DND-41 (cell line): ENCODE measurements at regions not wholly inside any gene's neighbourhood (a gene's known extent, or its start where the extent isn't known, plus 50 kb on each side); places are given as distances from the start of the nearest gene placed in this dataset.

Experiments
- ATAC-seq: fragments of 200-7000 bp; cut with Tn5 transposase; 3 replicates; pipeline ENCODE4 v1.9.1; 2021; ENCODE audit warnings: low read depth; ENCODE audit not compliant: insufficient read depth
- DNase-seq: peaks from one replicate; pipeline ENCODE4 v3.0.0-alpha.2; 2020
- H2AFZ ChIP-seq: 2 replicates; pipeline ENCODE4 v1.6.0; 2012; ENCODE audit warnings: low read depth, low read length
- H3K27ac ChIP-seq: 2 replicates; pipeline ENCODE4 v1.5.1; 2012; ENCODE audit warnings: low read length, inconsistent platforms
- H3K27me3 ChIP-seq: fragments of 200-600 bp; sonication (generic); 2 replicates; pipeline ENCODE4 v1.6.0; 2012; ENCODE audit warnings: low read length, mild to moderate bottlenecking, inconsistent platforms; ENCODE audit not compliant: insufficient read depth, poor library complexity
- H3K36me3 ChIP-seq: 2 replicates; pipeline ENCODE4 v1.5.1; 2012; ENCODE audit warnings: low read length, inconsistent platforms; ENCODE audit not compliant: insufficient read depth
- H3K4me1 ChIP-seq: 2 replicates; pipeline ENCODE4 v1.5.1; 2012; ENCODE audit warnings: mild to moderate bottlenecking, low read length; ENCODE audit not compliant: insufficient read depth
- H3K4me2 ChIP-seq: 2 replicates; pipeline ENCODE4 v1.6.0; 2012; ENCODE audit warnings: mild to moderate bottlenecking, moderate library complexity, low read length, inconsistent platforms; ENCODE audit not compliant: insufficient read depth
- H3K4me3 ChIP-seq, 2 experiments: fragments of 200-600 bp in 1 of 2; shearing (Covaris generic) in 1 of 2; 2 replicates each; pipeline ENCODE4 v1.5.1; 2012 to 2016; ENCODE audit warnings: inconsistent platforms in 2 of 2, low read length in 2 of 2, mild to moderate bottlenecking in 2 of 2, low read depth in 1 of 2, moderate library complexity in 1 of 2
- H3K79me2 ChIP-seq: 2 replicates; pipeline ENCODE4 v1.6.0; 2012; ENCODE audit warnings: low read length, inconsistent platforms; ENCODE audit not compliant: insufficient read depth
- H3K9ac ChIP-seq: 2 replicates; pipeline ENCODE4 v1.6.0; 2012; ENCODE audit warnings: low read depth, mild to moderate bottlenecking, inconsistent platforms, low read length, moderate library complexity
- H3K9me3 ChIP-seq: 2 replicates; pipeline ENCODE4 v1.5.1; 2012; ENCODE audit warnings: low read length, moderate library complexity, mild to moderate bottlenecking, inconsistent platforms; ENCODE audit not compliant: insufficient read depth, severe bottlenecking
- H4K20me1 ChIP-seq: 2 replicates; pipeline ENCODE4 v1.6.0; 2012; ENCODE audit warnings: low read length; ENCODE audit not compliant: insufficient read depth
- EZH2 ChIP-seq: IDR thresholded peaks from 3 replicates; pipeline ENCODE4 v1.6.1; 2012; ENCODE audit warnings: borderline replicate concordance, low read depth, mild to moderate bottlenecking, moderate library complexity, low read length, inconsistent platforms; ENCODE audit not compliant: severe bottlenecking
- TF ChIP-seq, protein P1 (sequence below): IDR thresholded peaks from 2 replicates; pipeline ENCODE4 v1.5.1; 2012; ENCODE audit warnings: borderline replicate concordance, low read length, moderate library complexity, mild to moderate bottlenecking; ENCODE audit not compliant: poor library complexity, severe bottlenecking; ENCODE audit errors: extremely low read depth

DNA sequence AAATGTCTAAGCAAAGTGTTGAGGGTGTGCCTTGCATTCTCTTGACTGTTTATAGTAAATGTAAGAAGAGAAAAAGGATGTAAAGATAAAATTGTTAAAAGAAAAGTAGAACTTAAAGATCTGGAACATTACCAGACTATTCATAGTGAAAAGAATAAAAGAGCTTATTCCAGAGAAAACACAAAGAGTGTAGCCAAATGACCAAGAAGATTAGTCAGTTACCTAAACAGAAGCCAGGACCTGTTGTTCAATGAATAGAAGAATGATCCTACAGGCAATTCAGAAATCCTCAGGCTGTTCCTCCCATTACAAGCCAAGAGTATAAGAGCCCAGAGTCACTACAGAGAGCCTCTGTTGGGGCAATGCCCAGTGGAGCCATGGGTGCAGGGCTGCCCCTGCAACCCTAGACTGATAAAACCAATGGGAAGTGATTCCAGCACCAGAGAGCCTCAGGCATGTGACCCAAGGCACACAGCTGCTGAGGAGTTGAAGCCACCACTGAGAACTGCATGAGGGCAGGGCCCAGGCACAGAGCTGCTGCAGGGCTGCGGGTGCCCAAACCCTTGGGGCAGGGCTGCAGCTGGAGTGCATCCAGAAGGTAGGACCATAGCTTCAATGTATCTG lies 91.1 kb upstream of the SLC38A4 start:
- Histone ChIP-seq H3K4me1 (no peaks in the 10 kb centered on the region), H3K27ac (no peak overlapping the region), H3K9me3 (no peaks in the 10 kb centered on the region), H3K4me2 (no peak overlapping the region), H4K20me1 (no peaks in the 10 kb centered on the region), H3K36me3 (no peaks in the 10 kb centered on the region), H3K4me3 (no peak overlapping the region), H3K9ac (no peak overlapping the region), H3K27me3 (no peaks in the 10 kb centered on the region), H3K79me2 (no peaks in the 10 kb centered on the region), H2AFZ (no peak overlapping the region)
- no peak for TF ChIP-seq EZH2
- TF ChIP-seq, protein P1, sequence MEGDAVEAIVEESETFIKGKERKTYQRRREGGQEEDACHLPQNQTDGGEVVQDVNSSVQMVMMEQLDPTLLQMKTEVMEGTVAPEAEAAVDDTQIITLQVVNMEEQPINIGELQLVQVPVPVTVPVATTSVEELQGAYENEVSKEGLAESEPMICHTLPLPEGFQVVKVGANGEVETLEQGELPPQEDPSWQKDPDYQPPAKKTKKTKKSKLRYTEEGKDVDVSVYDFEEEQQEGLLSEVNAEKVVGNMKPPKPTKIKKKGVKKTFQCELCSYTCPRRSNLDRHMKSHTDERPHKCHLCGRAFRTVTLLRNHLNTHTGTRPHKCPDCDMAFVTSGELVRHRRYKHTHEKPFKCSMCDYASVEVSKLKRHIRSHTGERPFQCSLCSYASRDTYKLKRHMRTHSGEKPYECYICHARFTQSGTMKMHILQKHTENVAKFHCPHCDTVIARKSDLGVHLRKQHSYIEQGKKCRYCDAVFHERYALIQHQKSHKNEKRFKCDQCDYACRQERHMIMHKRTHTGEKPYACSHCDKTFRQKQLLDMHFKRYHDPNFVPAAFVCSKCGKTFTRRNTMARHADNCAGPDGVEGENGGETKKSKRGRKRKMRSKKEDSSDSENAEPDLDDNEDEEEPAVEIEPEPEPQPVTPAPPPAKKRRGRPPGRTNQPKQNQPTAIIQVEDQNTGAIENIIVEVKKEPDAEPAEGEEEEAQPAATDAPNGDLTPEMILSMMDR, result no peak
- ATAC-seq, result no peak
- no peak for DNase-seq

GRCh38 chr12:46917821-46918220 lies 92.0 kb upstream of the SLC38A4 start:
- no peaks in the 10 kb centered on the region for H3K36me3 ChIP-seq
- no peak overlapping the region for H3K4me3 ChIP-seq
- DNase-seq, result no peak
- TF ChIP-seq, protein P1, result no peak
- TF ChIP-seq EZH2, result no peak
- no peak overlapping the region for H3K4me2 ChIP-seq
- H2AFZ ChIP-seq, result no peak overlapping the region
- H4K20me1 ChIP-seq, result no peaks in the 10 kb centered on the region
- ATAC-seq, result no peak
- H3K27me3 ChIP-seq, result no peaks in the 10 kb centered on the region
- H3K27ac ChIP-seq, result no peak overlapping the region
- no peak overlapping the region for H3K9ac ChIP-seq
- H3K9me3 ChIP-seq, result no peaks in the 10 kb centered on the region
- no peaks in the 10 kb centered on the region for H3K79me2 ChIP-seq
- no peaks in the 10 kb centered on the region for H3K4me1 ChIP-seq

- no peak overlapping the region for H2AFZ ChIP-seq
- H3K27me3 ChIP-seq, result no peaks in the 10 kb centered on the region
- DNase-seq (no peak), ATAC-seq (no peak)
- H3K36me3 ChIP-seq, result no peaks in the 10 kb centered on the region
- no peaks in the 10 kb centered on the region for H3K79me2 ChIP-seq
- H3K4me3 ChIP-seq, result no peak overlapping the region
- no peaks in the 10 kb centered on the region for H3K4me1 ChIP-seq
- H3K27ac ChIP-seq, result no peak overlapping the region
- no peaks in the 10 kb centered on the region for H4K20me1 ChIP-seq
- H3K4me2 ChIP-seq, result no peak overlapping the region
- H3K9me3 ChIP-seq, result no peaks in the 10 kb centered on the region
- TF ChIP-seq, protein P1, result no peak
- TF ChIP-seq EZH2, result no peak
- H3K9ac ChIP-seq, result no peak overlapping the region
Measured at GRCh38 chr12:46918631-46919030, 92.8 kb upstream of the SLC38A4 start.
